HepG2 (cell line): ENCODE measurements at regions not wholly inside any gene's neighbourhood (a gene's known extent, or its start where the extent isn't known, plus 50 kb on each side); places are given as distances from the start of the nearest gene placed in this dataset.

Experiments used
- ARID2 ChIP-seq: sonication (generic); formaldehyde crosslinking; IDR thresholded peaks from 2 replicates; pipeline ENCODE4 v1.8.1; 2022; ENCODE audit warnings: mild to moderate bottlenecking, missing genetic modification reagents, borderline replicate concordance
- ARNTL ChIP-seq: sonication (generic); formaldehyde crosslinking; IDR thresholded peaks from 2 replicates; pipeline ENCODE4 v1.4.0; 2020; ENCODE audit warnings: mild to moderate bottlenecking, missing genetic modification reagents
- ATM ChIP-seq: fragments of 450-650 bp; IDR thresholded peaks from 2 replicates; pipeline ENCODE4 v1.7.1; 2017; ENCODE audit warnings: mild to moderate bottlenecking, borderline replicate concordance
- CEBPG ChIP-seq: IDR thresholded peaks from 2 replicates; pipeline ENCODE4 v1.6.1; 2016
- DNMT3B ChIP-seq: conservative IDR thresholded peaks from 2 replicates; pipeline ENCODE4 v1.6.1; 2016; ENCODE audit warnings: missing biosample characterization, control low read depth
- GABPB1 ChIP-seq: IDR thresholded peaks from 2 replicates; pipeline ENCODE4 v1.6.1; 2016; ENCODE audit warnings: mild to moderate bottlenecking, missing genetic modification reagents, moderate library complexity, missing compliant biosample characterization
- HNF4A ChIP-seq: sonication (generic); formaldehyde crosslinking; IDR thresholded peaks from 2 replicates; pipeline ENCODE4 v1.4.0; 2020; ENCODE audit warnings: missing genetic modification reagents
- HNF4G ChIP-seq, 2 experiments: sonication (generic) in 1 of 2; formaldehyde crosslinking in 1 of 2; IDR thresholded peaks; 2 replicates each; pipeline versions ENCODE4 v1.4.0 to v1.6.1; 2011 to 2020; ENCODE audit warnings: borderline replicate concordance in 2 of 2, low read depth in 2 of 2, mild to moderate bottlenecking in 2 of 2, low read length in 1 of 2, missing genetic modification reagents in 1 of 2, moderate library complexity in 1 of 2
- IRF2 ChIP-seq: IDR thresholded peaks from 2 replicates; pipeline ENCODE4 v1.6.1; 2018; ENCODE audit warnings: missing genetic modification reagents, missing compliant biosample characterization
- MAF1 ChIP-seq: sonication (generic); formaldehyde crosslinking; IDR thresholded peaks from 2 replicates; pipeline ENCODE4 v1.5.0; 2020; ENCODE audit warnings: missing genetic modification reagents, borderline replicate concordance
- NCOA1 ChIP-seq: sonication (generic); formaldehyde crosslinking; IDR thresholded peaks from 2 replicates; pipeline ENCODE4 v1.9.0; 2021; ENCODE audit warnings: missing genetic modification reagents
- NFYB ChIP-seq: sonication (generic); formaldehyde crosslinking; IDR thresholded peaks from 2 replicates; pipeline ENCODE4 v1.4.0; 2020; ENCODE audit warnings: missing genetic modification reagents
- NR2C2 ChIP-seq: sonication (generic); formaldehyde crosslinking; IDR thresholded peaks from 2 replicates; pipeline ENCODE4 v1.4.0; 2020; ENCODE audit warnings: missing genetic modification reagents, mild to moderate bottlenecking, moderate library complexity, borderline replicate concordance
- RARG ChIP-seq: sonication (generic); formaldehyde crosslinking; IDR thresholded peaks from 2 replicates; pipeline ENCODE4 v1.4.0; 2020; ENCODE audit warnings: low read depth, mild to moderate bottlenecking, missing genetic modification reagents
- REXO4 ChIP-seq: sonication (generic); formaldehyde crosslinking; IDR thresholded peaks from 2 replicates; pipeline ENCODE4 v1.8.0; 2022; ENCODE audit warnings: missing genetic modification reagents, mild to moderate bottlenecking, borderline replicate concordance
- RFX5 ChIP-seq: IDR thresholded peaks from 2 replicates; pipeline ENCODE4 v1.6.1; 2011; ENCODE audit warnings: low read depth, low read length, improper control_type of control experiment
- SIX1 ChIP-seq: sonication (generic); formaldehyde crosslinking; IDR thresholded peaks from 2 replicates; pipeline ENCODE4 v1.4.0; 2020; ENCODE audit warnings: missing genetic modification reagents, borderline replicate concordance
- SMAD9 ChIP-seq: sonication (generic); formaldehyde crosslinking; IDR thresholded peaks from 2 replicates; pipeline ENCODE4 v1.5.1; 2020; ENCODE audit warnings: mild to moderate bottlenecking, missing genetic modification reagents
- ZBTB7A ChIP-seq: sonication (generic); formaldehyde crosslinking; IDR thresholded peaks from 2 replicates; pipeline ENCODE4 v1.8.0; 2022; ENCODE audit warnings: mild to moderate bottlenecking, missing genetic modification reagents
- ZNF12 ChIP-seq: sonication (generic); formaldehyde crosslinking; IDR thresholded peaks from 2 replicates; pipeline ENCODE4 v1.5.0; 2020; ENCODE audit warnings: missing genetic modification reagents
- ZNF552 ChIP-seq: sonication (generic); formaldehyde crosslinking; IDR thresholded peaks from 2 replicates; pipeline ENCODE4 v1.9.0; 2022; ENCODE audit warnings: missing genetic modification reagents, mild to moderate bottlenecking, borderline replicate concordance
- ZNF598 ChIP-seq: sonication (generic); formaldehyde crosslinking; IDR thresholded peaks from 2 replicates; pipeline ENCODE4 v1.5.1; 2020; ENCODE audit warnings: mild to moderate bottlenecking, missing genetic modification reagents, borderline replicate concordance
- ZNF878 ChIP-seq: sonication (generic); formaldehyde crosslinking; IDR thresholded peaks from 2 replicates; pipeline ENCODE4 v1.8.1; 2023; ENCODE audit warnings: mild to moderate bottlenecking, missing genetic modification reagents, moderate library complexity
- TF ChIP-seq, protein P1 (sequence below): sonication (generic); formaldehyde crosslinking; IDR thresholded peaks from 2 replicates; pipeline ENCODE4 v1.5.1; 2020; ENCODE audit warnings: missing genetic modification reagents, mild to moderate bottlenecking, borderline replicate concordance
- TF ChIP-seq, protein P2 (sequence below): sonication (generic); formaldehyde crosslinking; IDR thresholded peaks from 2 replicates; pipeline ENCODE4 v1.5.0; 2020; ENCODE audit warnings: missing genetic modification reagents
- TF ChIP-seq, protein P3 (sequence below): sonication (generic); formaldehyde crosslinking; conservative IDR thresholded peaks from 2 replicates; pipeline ENCODE4 v1.4.0; 2020; ENCODE audit warnings: missing genetic modification reagents
- TF ChIP-seq, protein P4 (sequence below): sonication (generic); formaldehyde crosslinking; IDR thresholded peaks from 2 replicates; pipeline ENCODE4 v1.5.0; 2020; ENCODE audit warnings: missing genetic modification reagents

DNA sequence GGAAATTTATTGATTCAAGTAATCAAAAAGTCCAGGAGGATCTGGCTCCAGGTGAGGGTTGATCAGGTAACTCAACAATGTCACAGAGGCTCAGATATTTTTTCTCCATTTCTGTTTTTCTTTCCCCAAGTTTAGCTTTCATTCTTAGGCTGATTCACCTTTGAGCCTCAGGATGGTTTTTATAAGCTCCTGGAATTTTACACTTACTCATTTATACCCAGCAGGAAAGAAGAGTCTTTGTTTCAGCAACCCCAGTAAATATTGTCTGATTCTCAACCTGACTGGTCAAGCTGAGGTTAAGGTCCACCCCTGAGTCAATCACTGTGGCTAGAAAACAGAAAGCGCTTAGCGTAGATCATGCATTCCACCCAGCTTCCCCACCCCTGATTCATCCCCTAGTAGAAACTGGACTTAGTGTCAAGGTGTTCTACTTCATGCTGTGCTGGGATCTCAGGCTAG is 500.6 kb downstream of the KIF4B start (continued):
- TF ChIP-seq, protein P1, sequence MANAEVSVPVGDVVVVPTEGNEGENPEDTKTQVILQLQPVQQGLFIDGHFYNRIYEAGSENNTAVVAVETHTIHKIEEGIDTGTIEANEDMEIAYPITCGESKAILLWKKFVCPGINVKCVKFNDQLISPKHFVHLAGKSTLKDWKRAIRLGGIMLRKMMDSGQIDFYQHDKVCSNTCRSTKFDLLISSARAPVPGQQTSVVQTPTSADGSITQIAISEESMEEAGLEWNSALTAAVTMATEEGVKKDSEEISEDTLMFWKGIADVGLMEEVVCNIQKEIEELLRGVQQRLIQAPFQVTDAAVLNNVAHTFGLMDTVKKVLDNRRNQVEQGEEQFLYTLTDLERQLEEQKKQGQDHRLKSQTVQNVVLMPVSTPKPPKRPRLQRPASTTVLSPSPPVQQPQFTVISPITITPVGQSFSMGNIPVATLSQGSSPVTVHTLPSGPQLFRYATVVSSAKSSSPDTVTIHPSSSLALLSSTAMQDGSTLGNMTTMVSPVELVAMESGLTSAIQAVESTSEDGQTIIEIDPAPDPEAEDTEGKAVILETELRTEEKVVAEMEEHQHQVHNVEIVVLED (CRISPR knock-in tag), result no peak
- TF ChIP-seq SMAD9 (CRISPR knock-in tag), result no peak
- peak; percentile 87 for TF ChIP-seq ZNF12 (CRISPR knock-in tag)
- TF ChIP-seq HNF4A (CRISPR knock-in tag), result peak; percentile 85
- no peak for TF ChIP-seq DNMT3B (CRISPR knock-in tag)
- no peak for TF ChIP-seq ARID2 (CRISPR knock-in tag)
- TF ChIP-seq ZNF598 (CRISPR knock-in tag), result no peak
- TF ChIP-seq ATM, result no peak
- 0 out of 2 replicates have a peak, but pooled peaks have one; percentile 39 for TF ChIP-seq NFYB (CRISPR knock-in tag)
- TF ChIP-seq CEBPG (CRISPR knock-in tag), result peak; percentile 45; the same call in 1 of the 2 replicates
- TF ChIP-seq, protein P2, sequence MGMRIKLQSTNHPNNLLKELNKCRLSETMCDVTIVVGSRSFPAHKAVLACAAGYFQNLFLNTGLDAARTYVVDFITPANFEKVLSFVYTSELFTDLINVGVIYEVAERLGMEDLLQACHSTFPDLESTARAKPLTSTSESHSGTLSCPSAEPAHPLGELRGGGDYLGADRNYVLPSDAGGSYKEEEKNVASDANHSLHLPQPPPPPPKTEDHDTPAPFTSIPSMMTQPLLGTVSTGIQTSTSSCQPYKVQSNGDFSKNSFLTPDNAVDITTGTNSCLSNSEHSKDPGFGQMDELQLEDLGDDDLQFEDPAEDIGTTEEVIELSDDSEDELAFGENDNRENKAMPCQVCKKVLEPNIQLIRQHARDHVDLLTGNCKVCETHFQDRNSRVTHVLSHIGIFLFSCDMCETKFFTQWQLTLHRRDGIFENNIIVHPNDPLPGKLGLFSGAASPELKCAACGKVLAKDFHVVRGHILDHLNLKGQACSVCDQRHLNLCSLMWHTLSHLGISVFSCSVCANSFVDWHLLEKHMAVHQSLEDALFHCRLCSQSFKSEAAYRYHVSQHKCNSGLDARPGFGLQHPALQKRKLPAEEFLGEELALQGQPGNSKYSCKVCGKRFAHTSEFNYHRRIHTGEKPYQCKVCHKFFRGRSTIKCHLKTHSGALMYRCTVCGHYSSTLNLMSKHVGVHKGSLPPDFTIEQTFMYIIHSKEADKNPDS (CRISPR knock-in tag), result no peak
- TF ChIP-seq ZNF878 (CRISPR knock-in tag), result no peak; the same call in 1 of the 2 replicates
- no peak for TF ChIP-seq GABPB1 (CRISPR knock-in tag)
- no peak for TF ChIP-seq ARNTL (CRISPR knock-in tag)
- no peak for TF ChIP-seq SIX1 (CRISPR knock-in tag)
- TF ChIP-seq MAF1 (CRISPR knock-in tag), result no peak
- TF ChIP-seq IRF2 (CRISPR knock-in tag), result peak; percentile 63; the same call in 1 of the 2 replicates
- TF ChIP-seq, protein P3, sequence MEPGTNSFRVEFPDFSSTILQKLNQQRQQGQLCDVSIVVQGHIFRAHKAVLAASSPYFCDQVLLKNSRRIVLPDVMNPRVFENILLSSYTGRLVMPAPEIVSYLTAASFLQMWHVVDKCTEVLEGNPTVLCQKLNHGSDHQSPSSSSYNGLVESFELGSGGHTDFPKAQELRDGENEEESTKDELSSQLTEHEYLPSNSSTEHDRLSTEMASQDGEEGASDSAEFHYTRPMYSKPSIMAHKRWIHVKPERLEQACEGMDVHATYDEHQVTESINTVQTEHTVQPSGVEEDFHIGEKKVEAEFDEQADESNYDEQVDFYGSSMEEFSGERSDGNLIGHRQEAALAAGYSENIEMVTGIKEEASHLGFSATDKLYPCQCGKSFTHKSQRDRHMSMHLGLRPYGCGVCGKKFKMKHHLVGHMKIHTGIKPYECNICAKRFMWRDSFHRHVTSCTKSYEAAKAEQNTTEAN (CRISPR knock-in tag), result no peak
- TF ChIP-seq, protein P4, sequence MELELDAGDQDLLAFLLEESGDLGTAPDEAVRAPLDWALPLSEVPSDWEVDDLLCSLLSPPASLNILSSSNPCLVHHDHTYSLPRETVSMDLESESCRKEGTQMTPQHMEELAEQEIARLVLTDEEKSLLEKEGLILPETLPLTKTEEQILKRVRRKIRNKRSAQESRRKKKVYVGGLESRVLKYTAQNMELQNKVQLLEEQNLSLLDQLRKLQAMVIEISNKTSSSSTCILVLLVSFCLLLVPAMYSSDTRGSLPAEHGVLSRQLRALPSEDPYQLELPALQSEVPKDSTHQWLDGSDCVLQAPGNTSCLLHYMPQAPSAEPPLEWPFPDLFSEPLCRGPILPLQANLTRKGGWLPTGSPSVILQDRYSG (CRISPR knock-in tag), result no peak
- no peak for TF ChIP-seq ZBTB7A (CRISPR knock-in tag)
- peak; percentile 71 for TF ChIP-seq HNF4G (IDR thresholded peaks at IDR 0.05; ENCODE audit: borderline replicate concordance, low read depth, low read length)
- no peak for TF ChIP-seq HNF4G (CRISPR knock-in tag; IDR thresholded peaks at IDR 0.05; ENCODE audit: borderline replicate concordance, low read depth)
- no peak for TF ChIP-seq RARG (CRISPR knock-in tag)
- TF ChIP-seq RFX5, result no peak
- no peak for TF ChIP-seq NCOA1 (CRISPR knock-in tag)
- TF ChIP-seq NR2C2 (CRISPR knock-in tag), result no peak
- TF ChIP-seq ZNF552 (CRISPR knock-in tag), result no peak
- no peak for TF ChIP-seq REXO4 (CRISPR knock-in tag)
